Immature natural killer cell (primary cell): ENCODE measurements at regions not wholly inside any gene's neighbourhood (a gene's known extent, or its start where the extent isn't known, plus 50 kb on each side); places are given as distances from the start of the nearest gene placed in this dataset.

Source experiments
- DNase-seq, 3 donors: peaks; one replicate each; pipeline ENCODE4 v3.0.0; 2022; ENCODE audit warnings: mixed read lengths in 1 of 3
- H3K27ac Mint-ChIP-seq, 6 donors: one replicate each; pipeline ENCODE4 v1.8.0; 2020; ENCODE audit warnings: mixed read lengths in 6 of 6, mild to moderate bottlenecking in 5 of 6, inconsistent platforms in 4 of 6, moderate library complexity in 3 of 6
- H3K27me3 Mint-ChIP-seq, 3 donors: one replicate each; pipeline ENCODE4 v1.8.0; 2020 to 2021; ENCODE audit warnings: low read depth in 3 of 3, mild to moderate bottlenecking in 3 of 3, mixed read lengths in 3 of 3, moderate library complexity in 3 of 3, inconsistent platforms in 1 of 3
- H3K36me3 Mint-ChIP-seq, 3 donors: one replicate each; pipeline ENCODE4 v1.8.0; 2020; ENCODE audit warnings: mixed read lengths in 3 of 3, inconsistent platforms in 2 of 3, mild to moderate bottlenecking in 2 of 3
- H3K4me1 Mint-ChIP-seq, 2 donors: one replicate each; pipeline ENCODE4 v1.8.0; 2020; ENCODE audit warnings: inconsistent platforms in 2 of 2, mild to moderate bottlenecking in 2 of 2, mixed read lengths in 2 of 2, moderate library complexity in 1 of 2
- H3K4me3 Mint-ChIP-seq, 5 donors: one replicate each; pipeline ENCODE4 v1.8.0; 2020; ENCODE audit warnings: mild to moderate bottlenecking in 5 of 5, mixed read lengths in 5 of 5, inconsistent platforms in 3 of 5, moderate library complexity in 3 of 5
- H3K9me3 Mint-ChIP-seq, 6 donors: one replicate each; pipeline ENCODE4 v1.8.0; 2020; ENCODE audit warnings: mild to moderate bottlenecking in 6 of 6, mixed read lengths in 6 of 6, inconsistent platforms in 4 of 6, moderate library complexity in 3 of 6

- H3K4me1 Mint-ChIP-seq = no peaks in the 10 kb centered on the region
- DNase-seq = no peak
- H3K4me3 Mint-ChIP-seq = no peak overlapping the region
- no peak overlapping the region for H3K27ac Mint-ChIP-seq
- H3K36me3 Mint-ChIP-seq = no peaks in the 10 kb centered on the region
- no peaks in the 10 kb centered on the region for H3K27me3 Mint-ChIP-seq
- peaks cover 0 to 6% (median 2%) of the 10 kb centered on the region in 6 donors for H3K9me3 Mint-ChIP-seq
These were observed 377.8 kb upstream of the IRX2 start for GRCh38 chr5:3129252-3129651.

- Mint-ChIP-seq H3K4me3 (no peak overlapping the region), H3K27me3 (no peaks in the 10 kb centered on the region), H3K4me1 (no peaks in the 10 kb centered on the region), H3K36me3 (no peaks in the 10 kb centered on the region), H3K27ac (no peak overlapping the region), H3K9me3 (peaks cover 0 to 8% (median 2%) of the 10 kb centered on the region in 6 donors)
- DNase-seq = no peak
These were observed 376.0 kb upstream of the IRX2 start for GRCh38 chr5:3127423-3127911.

GRCh38 chr5:3126639-3127038 is 375.2 kb upstream of the IRX2 start:
- Mint-ChIP-seq H3K4me1 (no peaks in the 10 kb centered on the region), H3K27ac (no peak overlapping the region), H3K27me3 (peaks cover 0 to 2% (median 0%) of the 10 kb centered on the region in 3 donors), H3K4me3 (no peak overlapping the region), H3K36me3 (no peaks in the 10 kb centered on the region), H3K9me3 (peaks cover 0 to 8% (median 2%) of the 10 kb centered on the region in 6 donors)
- no peak for DNase-seq

- Mint-ChIP-seq H3K4me1 (no peaks in the 10 kb centered on the region), H3K27me3 (peaks cover 0 to 7% (median 6%) of the 10 kb centered on the region in 3 donors), H3K36me3 (no peaks in the 10 kb centered on the region), H3K4me3 (no peak overlapping the region), H3K9me3 (peaks cover 0 to 4% (median 2%) of the 10 kb centered on the region in 6 donors), H3K27ac (no peak overlapping the region)
- no peak for DNase-seq
These were observed 372.9 kb upstream of the IRX2 start for GRCh38 chr5:3124410-3124809.

- Mint-ChIP-seq H3K36me3 (no peaks in the 10 kb centered on the region), H3K4me3 (no peak overlapping the region), H3K4me1 (no peaks in the 10 kb centered on the region), H3K27ac (no peak overlapping the region), H3K9me3 (peaks cover 0 to 6% (median 4%) of the 10 kb centered on the region in 6 donors), H3K27me3 (peaks cover 2 to 9% (median 7%) of the 10 kb centered on the region in 3 donors)
- DNase-seq = no peak
These were observed 372.3 kb upstream of the IRX2 start for GRCh38 chr5:3123763-3124157.

- no peaks in the 10 kb centered on the region for H3K4me1 Mint-ChIP-seq
- peaks cover 2 to 9% (median 7%) of the 10 kb centered on the region in 3 donors for H3K27me3 Mint-ChIP-seq
- H3K36me3 Mint-ChIP-seq = no peaks in the 10 kb centered on the region
- peaks cover 0 to 12% (median 4%) of the 10 kb centered on the region in 6 donors for H3K9me3 Mint-ChIP-seq
- no peak overlapping the region for H3K27ac Mint-ChIP-seq
- DNase-seq = no peak
- H3K4me3 Mint-ChIP-seq = no peak overlapping the region
These were observed 371.7 kb upstream of the IRX2 start for GRCh38 chr5:3122985-3123762.

- Mint-ChIP-seq H3K4me1 (no peaks in the 10 kb centered on the region), H3K4me3 (no peak overlapping the region), H3K36me3 (no peaks in the 10 kb centered on the region), H3K9me3 (peaks cover 0 to 20% (median 4%) of the 10 kb centered on the region in 6 donors), H3K27me3 (peaks cover 2 to 11% (median 7%) of the 10 kb centered on the region in 3 donors), H3K27ac (no peak overlapping the region)
- DNase-seq = no peak
These were observed 370.7 kb upstream of the IRX2 start for GRCh38 chr5:3122216-3122615.

- H3K9me3 Mint-ChIP-seq = peaks cover 0 to 23% (median 4%) of the 10 kb centered on the region in 6 donors
- H3K27me3 Mint-ChIP-seq = peaks cover 2 to 11% (median 7%) of the 10 kb centered on the region in 3 donors
- H3K27ac Mint-ChIP-seq = no peak overlapping the region
- H3K4me3 Mint-ChIP-seq = no peak overlapping the region
- H3K4me1 Mint-ChIP-seq = no peaks in the 10 kb centered on the region
- no peak for DNase-seq
- H3K36me3 Mint-ChIP-seq = no peaks in the 10 kb centered on the region
These were observed 370.3 kb upstream of the IRX2 start for GRCh38 chr5:3121813-3122212.

GRCh38 chr5:3120028-3120427 is 368.6 kb upstream of the IRX2 start:
- DNase-seq = no peak
- Mint-ChIP-seq H3K4me1 (no peaks in the 10 kb centered on the region), H3K27ac (no peak overlapping the region), H3K36me3 (no peaks in the 10 kb centered on the region), H3K9me3 (peaks cover 4 to 23% (median 9%) of the 10 kb centered on the region in 6 donors), H3K4me3 (no peak overlapping the region), H3K27me3 (peaks cover 2 to 17% (median 14%) of the 10 kb centered on the region in 3 donors)

- Mint-ChIP-seq H3K36me3 (no peaks in the 10 kb centered on the region), H3K27me3 (peaks cover 2 to 17% (median 14%) of the 10 kb centered on the region in 3 donors), H3K9me3 (peaks cover 4 to 23% (median 11%) of the 10 kb centered on the region in 6 donors), H3K4me1 (no peaks in the 10 kb centered on the region), H3K27ac (no peak overlapping the region), H3K4me3 (no peak overlapping the region)
- DNase-seq = no peak
These were observed 368.0 kb upstream of the IRX2 start for GRCh38 chr5:3119435-3119834.

GRCh38 chr5:3118340-3118739 is 366.9 kb upstream of the IRX2 start:
- Mint-ChIP-seq H3K4me3 (no peak overlapping the region), H3K9me3 (peaks cover 4 to 23% (median 13%) of the 10 kb centered on the region in 6 donors), H3K4me1 (no peaks in the 10 kb centered on the region), H3K27ac (no peak overlapping the region), H3K27me3 (peaks cover 2 to 17% (median 17%) of the 10 kb centered on the region in 3 donors), H3K36me3 (no peaks in the 10 kb centered on the region)
- DNase-seq = no peak

- H3K4me1 Mint-ChIP-seq = no peaks in the 10 kb centered on the region
- no peaks in the 10 kb centered on the region for H3K36me3 Mint-ChIP-seq
- H3K27ac Mint-ChIP-seq = no peak overlapping the region
- H3K9me3 Mint-ChIP-seq = peaks cover 2 to 23% (median 13%) of the 10 kb centered on the region in 6 donors
- DNase-seq = no peak
- peaks cover 2 to 15% (median 15%) of the 10 kb centered on the region in 3 donors for H3K27me3 Mint-ChIP-seq
- H3K4me3 Mint-ChIP-seq = no peak overlapping the region
These were observed 364.9 kb upstream of the IRX2 start for GRCh38 chr5:3116366-3116765.

- Mint-ChIP-seq H3K4me3 (no peak overlapping the region), H3K9me3 (peaks cover 2 to 23% (median 13%) of the 10 kb centered on the region in 6 donors), H3K36me3 (no peaks in the 10 kb centered on the region), H3K4me1 (no peaks in the 10 kb centered on the region), H3K27me3 (peaks cover 5 to 11% (median 11%) of the 10 kb centered on the region in 3 donors), H3K27ac (no peak overlapping the region)
- no peak for DNase-seq
These were observed 363.0 kb upstream of the IRX2 start for GRCh38 chr5:3114467-3114866.

- Mint-ChIP-seq H3K4me3 (no peak overlapping the region), H3K9me3 (peaks cover 0 to 9% (median 6%) of the 10 kb centered on the region in 6 donors), H3K36me3 (no peaks in the 10 kb centered on the region), H3K4me1 (no peaks in the 10 kb centered on the region), H3K27me3 (peaks cover 5 to 7% (median 6%) of the 10 kb centered on the region in 3 donors), H3K27ac (no peak overlapping the region)
- no peak for DNase-seq
These were observed 358.9 kb upstream of the IRX2 start for GRCh38 chr5:3110371-3110770.
